HL-60/S4 (cell line): ENCODE measurements at regions not wholly inside any gene's neighbourhood (a gene's known extent, or its start where the extent isn't known, plus 50 kb on each side); places are given as distances from the start of the nearest gene placed in this dataset.
"Not testable (repeated sequence)": the region's sequence is repeated elsewhere in the genome, so short reads cannot be mapped to it uniquely, and the experiment has no call there.

Experiments used
- in situ Hi-C: fragments of 300-500 bp; cut with MboI; formaldehyde crosslinking; loops from 2 replicates; pipeline ENCODE4 v1.14.3; 2022; ENCODE audit warnings: low sequenced_read_pairs

DNA sequence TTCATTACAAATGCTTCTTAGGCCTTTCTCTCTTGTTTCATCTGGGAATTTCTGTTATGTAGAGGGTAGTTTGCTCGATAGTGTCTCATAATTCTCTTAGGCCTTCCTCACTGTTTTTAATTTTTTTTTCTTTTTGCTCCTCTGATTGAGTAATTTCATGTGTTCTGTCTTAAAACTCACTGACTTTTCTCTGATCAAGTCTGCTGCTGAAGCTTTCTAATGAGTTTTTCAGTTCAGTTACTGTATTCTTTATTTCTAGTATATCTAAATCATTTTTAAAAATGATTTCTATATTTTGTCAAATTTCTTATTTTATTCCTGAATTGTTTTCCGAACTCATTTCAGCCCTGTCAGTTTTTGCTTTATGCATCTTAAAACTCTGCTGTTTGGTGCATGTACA is 228.0 kb downstream of the MID1IP1 start:
- in situ Hi-C loops: no loop called here

DNA sequence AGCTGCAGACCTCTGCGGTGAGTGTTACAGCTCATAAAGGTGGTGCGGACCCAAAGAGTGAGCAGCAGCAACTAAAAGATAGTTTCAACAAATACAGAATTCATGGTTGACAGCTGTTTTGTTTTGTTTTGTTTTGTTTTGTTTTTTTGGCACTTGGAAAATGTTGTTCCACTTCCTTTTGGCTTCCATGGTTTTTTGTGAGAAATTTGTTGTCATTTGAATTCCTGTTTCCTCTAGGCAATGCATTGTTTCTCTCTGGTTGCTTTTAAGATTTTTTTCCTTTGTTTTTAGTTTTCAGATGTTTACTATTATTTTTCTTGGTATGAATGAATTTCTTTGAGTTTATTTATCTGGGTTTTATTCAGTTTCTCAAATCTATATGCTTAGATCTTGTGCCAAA is 229.4 kb downstream of the MID1IP1 start:
- in situ Hi-C loops: no loop called here

DNA sequence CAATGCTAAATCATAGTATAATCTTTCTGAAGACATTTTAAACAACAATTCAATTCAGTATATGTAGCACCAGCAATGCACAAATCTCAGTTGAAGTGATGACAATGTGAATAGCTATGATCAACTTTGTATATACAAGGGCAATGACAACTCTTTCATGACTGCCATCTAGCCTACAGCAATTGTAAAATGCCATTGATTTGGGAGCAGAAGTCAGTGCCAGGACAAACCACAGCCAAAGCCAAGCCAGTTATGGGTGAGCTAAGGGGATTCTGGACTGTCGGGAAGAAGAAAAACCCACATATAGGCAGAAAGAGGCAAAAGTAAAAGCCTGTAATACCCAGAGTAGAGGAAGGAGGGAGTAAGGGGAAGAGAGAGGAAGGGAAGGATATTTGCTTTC is 238.6 kb downstream of the MID1IP1 start:
- in situ Hi-C loops: no loop called here

DNA sequence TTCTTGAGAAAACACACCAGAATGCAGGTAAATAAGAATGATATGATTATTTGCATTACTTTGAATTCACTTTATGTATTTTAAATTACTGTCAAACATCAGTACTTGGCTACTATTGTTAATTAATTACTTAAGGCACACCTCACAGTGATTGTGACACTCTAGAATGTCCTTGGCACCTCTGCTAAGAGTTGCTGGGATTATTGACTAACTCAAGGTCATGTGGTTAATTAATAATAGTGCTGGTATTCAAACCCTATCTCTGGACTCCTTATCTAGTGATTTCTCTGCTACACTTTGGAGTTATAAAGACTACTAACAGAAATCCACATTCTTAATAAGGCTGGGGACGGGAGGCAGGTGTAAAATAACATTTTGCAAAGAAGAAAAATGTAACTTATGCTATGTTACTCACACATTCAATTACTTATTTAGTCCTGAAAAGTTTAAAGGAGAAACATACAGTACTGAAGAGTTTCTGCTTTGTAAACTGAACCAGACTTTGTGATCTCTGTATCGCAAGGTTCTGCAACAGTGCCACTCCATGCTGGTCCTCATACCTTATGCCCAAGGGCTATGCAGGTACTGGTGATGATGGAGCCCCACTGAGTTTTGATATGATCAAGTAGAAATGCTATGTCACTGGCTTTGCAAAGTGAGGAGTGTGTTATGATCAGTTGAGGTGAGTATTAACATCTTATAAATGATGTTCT is 242.7 kb downstream of the MID1IP1 start:
- in situ Hi-C loops: no loop called here

DNA sequence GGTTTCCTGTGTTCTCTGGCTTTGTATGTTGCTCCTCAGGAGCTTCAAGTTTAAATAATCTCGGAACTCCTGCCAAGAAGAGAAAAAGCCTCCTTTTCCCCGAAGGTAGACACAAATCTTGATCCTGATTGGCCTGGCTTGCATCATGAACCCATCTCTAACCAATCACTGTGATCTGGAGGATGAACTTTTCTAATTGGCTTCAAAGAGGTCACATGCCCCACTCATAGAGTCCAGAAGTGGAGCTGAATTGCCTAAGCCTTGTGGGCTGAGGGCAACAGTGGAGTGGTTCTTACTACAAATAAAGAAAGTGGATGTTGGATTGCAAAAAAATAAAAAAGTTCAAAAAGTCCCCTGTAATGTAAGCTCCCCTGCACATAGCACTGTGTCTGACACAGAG is 245.9 kb downstream of the MID1IP1 start:
- in situ Hi-C loops: no loop called here

DNA sequence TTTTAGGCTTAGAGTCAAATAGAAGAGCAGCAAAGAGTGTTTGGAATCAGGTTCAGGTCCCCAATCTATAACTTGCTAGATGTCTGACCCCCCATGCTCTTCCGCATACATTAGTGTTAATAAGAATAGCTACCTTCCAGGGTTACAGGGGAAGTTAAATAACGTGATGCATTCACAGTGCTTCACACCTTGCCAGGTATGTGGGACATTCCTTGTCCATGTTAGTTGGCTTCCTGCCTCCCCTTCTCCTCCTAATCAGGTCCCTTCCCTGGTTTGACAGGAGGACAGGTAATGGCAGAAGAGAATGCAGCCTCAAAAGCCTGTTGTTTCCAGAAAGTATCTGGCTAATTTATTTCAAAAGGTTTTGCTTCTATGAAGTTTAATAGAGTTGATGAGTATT is 248.7 kb downstream of the MID1IP1 start:
- in situ Hi-C loops: no loop called here

DNA sequence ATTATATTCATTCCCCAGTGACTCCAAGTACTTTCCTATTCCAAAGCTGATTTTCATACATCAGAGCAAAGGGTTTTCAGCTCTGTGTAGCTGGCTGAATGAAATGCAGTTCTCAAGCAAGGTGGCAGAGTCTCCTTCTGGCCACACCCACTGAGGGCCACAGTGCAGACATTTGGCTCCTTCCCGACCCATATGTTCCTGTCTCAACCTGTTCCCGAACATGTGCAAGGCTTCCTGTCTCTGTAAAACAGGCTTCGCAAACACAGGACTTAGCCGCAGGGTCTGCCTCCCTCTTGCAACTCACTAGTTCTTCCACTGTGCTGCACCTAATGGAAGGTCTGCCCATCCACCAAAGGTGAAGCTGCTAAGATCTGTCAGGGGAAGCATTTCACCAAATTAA is 249.2 kb downstream of the MID1IP1 start:
- in situ Hi-C loops: no loop called here

DNA sequence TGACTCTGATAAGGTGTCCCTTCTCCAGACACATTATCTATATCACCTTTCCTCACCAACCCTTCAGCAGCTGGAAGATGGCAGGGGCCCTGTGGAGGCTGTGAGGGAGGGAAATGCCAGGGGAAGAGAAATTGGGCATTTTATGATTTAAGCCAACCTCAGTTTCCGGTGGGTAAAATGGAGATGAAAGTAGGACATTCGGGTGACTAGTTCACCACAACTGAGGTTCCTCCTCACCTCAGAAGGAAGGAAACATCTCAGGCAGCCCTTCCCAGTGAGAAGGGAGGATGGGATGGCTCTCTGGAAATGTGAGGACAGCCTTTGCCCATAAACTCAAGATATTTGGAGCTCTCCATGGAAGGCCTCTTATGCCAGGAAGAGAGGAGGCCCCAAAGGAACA is 251.5 kb downstream of the MID1IP1 start:
- in situ Hi-C loops: no loop called here

DNA sequence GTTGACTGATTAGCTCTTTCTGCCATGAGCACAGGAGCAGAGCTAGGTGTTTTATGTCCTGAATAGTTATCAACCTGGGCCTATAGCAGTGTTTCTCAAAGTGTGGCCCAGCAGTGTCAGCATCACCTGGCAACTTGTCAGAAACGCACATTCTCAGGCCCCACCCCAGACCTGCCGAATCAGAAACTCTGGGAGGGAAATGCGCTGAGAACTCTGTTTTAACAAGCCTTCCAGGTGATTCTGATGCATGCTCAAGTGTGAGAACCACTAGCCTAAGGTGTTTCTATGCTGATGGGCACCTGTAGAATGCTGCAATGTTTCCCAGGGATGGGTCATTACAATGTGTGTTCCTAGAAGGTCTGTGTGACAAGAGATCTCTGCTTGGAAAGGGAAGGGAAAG is 257.5 kb downstream of the MID1IP1 start:
- in situ Hi-C loops: no loop called here

DNA sequence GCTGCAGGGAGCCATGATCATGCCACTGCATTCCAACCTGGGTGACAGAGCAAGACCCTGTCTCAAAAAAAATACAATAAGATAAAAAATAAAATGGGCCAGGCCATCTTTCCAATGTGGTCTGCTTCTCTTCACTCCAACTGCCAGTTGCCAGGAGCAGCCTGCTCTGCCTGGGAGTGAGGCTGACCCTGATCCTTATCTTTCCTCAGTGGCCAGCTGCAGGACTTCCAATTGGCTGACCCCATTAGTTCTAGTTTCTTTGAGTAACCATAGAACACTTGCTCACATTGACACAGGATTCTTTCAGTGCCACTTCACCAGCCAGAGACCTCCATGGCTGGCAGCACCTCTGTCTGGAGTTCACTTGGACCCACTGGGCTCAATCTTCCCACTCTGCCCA is 258.6 kb downstream of the MID1IP1 start:
- in situ Hi-C loops: no loop called here

DNA sequence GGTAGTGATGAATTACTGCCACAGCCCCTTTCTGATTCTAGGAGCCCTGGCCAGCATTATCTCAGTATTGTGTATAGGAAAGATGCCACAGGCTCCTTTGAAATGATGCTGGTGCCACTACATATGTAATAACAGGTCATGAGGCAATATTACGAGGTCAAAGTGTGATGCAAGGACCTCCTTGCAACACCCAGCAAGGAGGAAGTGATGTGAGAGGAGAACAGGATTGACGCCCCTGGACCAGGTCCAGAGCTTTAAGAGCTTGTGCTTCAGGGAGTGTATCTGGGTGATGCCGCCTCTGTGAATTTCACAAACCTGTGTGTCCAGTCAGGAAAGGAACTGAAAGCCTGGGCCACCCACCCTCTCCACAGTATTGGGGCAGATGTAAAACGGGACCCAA is 261.8 kb downstream of the MID1IP1 start:
- in situ Hi-C loops: no loop called here

DNA sequence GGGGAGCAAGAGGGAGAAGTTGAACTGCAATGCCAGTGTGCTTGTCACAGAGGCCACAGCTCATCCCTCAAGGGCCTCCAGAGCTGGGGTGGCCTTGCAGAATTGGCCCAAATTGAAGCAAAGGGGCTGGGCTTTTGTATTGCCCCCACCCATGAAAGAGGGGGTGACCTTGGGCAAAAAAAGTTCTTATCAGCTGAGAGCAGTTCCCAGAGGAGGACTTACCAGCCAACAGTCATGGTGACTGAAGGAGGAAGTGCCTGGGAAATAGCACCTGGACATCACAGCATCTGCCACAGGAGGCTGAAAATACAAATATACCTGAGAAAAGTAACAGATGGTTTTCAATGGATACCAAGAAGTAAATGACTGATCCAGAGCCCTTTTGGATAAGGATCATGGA is 262.4 kb downstream of the MID1IP1 start:
- in situ Hi-C loops: no loop called here

DNA sequence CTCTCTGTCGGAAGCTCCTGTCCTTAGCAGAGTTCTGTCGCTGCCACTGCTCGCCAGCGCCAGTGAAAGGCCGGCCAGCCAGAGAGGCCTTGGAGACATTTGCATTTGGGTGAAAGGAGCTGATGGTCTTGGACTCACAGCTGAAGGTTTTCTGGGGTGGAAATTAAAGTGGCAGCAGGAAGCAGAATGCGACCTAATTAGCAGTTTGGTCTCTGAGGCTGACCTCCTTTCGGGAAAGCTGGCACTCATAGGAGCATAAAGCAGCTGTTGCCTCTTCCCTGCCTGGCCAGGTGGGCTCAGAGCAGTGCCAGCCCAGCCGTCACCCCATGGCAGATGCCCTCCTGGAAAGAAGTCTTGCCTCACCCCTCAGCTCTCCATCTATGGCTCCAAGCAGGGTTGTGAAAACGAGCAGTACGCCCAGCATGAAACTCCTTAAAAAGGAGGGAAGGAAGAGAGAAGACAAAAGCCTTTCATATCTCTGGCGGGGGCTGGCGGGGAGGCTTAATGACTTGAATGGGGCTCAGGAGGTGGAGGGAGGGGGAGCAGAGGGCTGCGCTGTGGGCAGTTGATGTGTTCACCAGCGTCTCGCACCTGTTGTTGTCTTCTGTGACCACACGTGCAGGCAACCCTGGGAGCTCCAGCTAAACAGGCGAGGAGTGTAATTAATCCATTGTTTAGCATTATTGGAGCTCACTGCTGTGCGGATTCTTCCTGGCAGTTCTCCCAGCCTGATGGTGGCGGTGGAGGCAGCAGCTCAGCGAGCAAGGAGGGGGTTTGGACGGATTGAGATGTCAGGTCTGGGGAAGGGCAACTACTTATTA is 264.0 kb downstream of the MID1IP1 start:
- in situ Hi-C loops: no loop called here

DNA sequence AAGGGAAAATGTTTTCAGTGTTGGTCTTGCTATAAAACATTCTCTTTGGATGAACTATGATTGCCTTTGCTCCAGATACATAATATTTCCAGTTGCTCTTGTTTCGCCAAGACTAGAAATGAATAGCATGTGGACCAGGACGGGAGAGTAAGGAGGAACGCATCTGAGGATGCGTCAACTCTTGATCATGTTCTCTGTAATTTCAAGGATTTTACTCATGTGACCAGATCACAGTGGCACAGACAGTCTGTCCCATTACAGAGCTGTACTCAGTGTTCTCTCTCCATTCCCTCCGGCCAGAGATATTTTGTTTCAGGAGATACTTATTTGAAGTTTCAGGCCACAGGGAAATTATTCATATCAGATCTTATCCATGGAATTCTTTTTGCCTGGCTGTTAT is 266.6 kb downstream of the MID1IP1 start:
- in situ Hi-C loops: no loop called here

DNA sequence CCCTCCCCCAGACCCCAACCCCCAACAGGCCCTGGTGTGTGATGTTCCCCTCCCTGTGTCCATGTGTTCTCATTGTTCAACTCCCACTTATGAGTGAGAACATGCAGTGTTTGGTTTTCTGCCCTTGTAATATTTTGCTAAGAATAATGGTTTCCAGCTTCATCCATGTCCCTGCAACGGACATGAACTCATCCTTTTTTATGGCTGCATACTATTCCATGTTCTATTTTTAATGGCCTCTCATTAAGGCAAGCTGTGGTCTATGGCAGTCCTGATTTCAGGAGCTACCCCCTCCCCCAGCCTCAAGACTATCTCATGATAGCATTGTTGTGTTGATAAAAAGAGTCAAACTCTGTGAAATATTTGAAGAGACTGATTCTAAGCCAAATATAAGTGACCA is 267.4 kb downstream of the MID1IP1 start:
- in situ Hi-C loops: not testable (repeated sequence)

DNA sequence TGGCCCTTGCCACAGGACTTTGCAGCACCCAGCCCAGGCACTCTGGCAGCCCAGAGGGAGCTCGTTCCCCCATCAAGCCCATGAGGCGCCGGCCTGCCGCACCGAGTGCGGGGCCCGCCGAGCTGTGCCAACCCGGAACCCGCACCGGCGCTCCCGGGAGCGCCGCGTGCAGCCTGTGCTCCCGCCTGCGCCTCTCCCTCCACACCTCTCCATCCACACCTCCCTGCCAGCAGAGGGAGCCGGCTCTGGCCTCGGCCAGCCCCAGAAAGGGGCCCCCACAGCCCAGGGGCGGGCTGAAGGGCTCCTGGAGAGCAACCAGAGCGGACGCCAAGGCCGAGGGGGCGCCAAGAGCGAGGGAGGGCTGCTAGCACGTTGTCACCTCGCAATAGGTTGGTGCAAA is 268.8 kb downstream of the MID1IP1 start:
- in situ Hi-C loops: no loop called here

DNA sequence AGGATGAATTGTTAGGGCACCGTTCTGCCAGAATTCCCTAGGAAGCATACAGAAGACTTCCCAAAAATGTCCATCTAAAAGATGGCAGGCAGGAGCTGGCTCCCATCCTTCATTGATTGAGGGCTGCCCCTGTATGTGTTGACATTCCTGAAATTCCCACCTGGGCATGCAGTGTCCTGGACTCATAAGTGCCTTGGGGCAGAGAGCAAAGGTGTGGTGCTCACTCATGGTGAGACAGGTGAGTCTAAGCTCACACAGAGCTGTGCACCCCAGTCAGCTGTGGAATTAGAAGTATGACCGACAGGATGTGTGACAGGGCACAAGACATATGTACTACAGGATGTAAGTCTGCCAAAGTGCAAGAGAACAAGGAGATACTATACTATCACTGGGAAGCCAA is 271.9 kb downstream of the MID1IP1 start:
- in situ Hi-C loops: no loop called here

DNA sequence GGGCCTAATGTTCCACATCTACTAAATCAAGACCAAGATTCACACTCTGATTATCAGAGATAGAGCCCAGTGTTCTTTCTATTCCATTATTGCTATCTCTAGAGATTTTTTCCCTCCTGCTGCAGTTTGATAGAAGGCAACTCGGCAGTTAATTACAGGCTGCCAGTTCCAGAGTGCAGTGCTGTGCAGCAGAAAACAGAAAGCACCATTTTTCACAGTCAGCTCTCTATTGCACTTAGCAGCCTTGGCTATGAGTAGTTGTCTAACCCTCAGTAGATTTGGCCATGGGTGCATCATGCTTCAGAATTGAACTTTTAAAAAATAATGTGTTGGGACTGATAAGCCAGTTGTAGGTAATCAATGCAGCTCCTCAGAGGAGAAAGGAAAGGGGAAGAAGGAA is 295.3 kb downstream of the MID1IP1 start:
- in situ Hi-C loops: no loop called here

DNA sequence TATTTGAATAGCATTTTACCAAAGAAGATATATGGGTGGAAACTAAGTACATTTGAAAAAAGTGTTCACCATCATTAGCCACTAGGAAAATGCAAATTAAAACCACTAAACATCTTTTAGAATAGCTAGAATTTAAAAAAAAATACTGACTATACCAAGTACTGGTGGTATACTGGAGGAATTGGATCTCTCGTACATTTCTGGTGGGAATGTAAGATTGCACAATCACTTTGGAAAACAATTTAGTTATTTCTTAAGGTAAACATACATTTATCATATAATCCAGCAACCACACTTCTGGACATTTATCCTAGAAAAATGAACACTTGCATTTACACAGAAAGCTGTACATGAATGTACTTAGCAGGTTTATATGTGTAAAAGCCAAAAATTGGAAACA is 303.5 kb downstream of the MID1IP1 start:
- in situ Hi-C loops: no loop called here

DNA sequence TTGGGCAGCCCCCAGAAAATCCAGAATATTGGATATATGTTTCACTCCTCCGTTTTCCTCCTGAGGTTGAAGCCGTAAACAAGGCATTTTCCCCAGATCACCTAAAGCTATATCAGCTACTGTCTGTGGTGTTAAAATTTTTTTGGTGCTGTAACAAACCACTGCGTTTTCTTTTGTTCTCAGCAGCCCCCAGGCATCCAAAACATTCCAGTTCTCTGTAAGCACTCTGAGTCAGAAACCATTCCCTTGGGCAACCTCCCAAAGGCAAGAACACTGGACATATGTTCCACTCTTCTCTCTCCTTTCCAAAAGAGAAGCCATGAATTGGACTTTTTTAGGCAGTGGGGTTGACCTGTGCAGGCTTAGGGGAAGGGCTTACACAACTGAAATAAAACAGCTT is 310.9 kb downstream of the MID1IP1 start:
- in situ Hi-C loops: no loop called here

DNA sequence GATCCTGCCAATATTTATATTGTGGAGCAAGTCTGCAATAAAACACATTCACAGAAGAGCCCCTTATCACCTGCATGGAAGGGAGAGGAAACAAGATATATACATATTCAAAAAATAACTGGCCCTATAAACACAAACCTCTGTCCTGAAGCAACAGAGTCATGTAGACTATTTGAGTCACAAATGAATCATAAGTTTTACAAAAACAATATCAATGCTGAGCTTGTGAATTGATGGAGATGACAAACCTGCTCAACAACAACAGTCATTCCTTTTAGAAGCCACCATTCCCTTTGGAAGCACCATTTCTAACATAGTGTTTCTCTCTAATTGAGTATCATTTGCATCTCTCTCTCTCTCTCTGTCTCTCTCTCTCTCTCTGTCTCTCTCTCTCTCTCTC is 313.9 kb downstream of the MID1IP1 start:
- in situ Hi-C loops: no loop called here

DNA sequence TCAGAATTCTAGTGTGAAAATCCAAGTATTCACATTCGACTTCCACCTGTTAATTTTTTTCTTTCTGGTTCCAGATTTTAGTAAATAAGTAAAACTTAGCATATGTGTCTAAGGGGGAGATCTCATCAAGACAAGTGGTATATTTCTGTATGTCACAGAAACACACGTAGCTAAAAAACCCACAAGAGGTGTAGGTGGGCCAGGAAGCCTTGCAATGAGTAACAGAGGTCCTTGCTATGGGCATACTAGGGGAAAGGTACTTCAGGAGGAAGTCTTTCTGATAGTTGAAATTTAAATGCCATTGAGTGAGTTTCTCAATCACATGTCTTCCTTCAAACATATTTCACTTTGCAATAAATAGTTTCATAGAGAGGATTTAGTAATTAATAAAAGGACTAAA is 315.8 kb downstream of the MID1IP1 start:
- in situ Hi-C loops: no loop called here

DNA sequence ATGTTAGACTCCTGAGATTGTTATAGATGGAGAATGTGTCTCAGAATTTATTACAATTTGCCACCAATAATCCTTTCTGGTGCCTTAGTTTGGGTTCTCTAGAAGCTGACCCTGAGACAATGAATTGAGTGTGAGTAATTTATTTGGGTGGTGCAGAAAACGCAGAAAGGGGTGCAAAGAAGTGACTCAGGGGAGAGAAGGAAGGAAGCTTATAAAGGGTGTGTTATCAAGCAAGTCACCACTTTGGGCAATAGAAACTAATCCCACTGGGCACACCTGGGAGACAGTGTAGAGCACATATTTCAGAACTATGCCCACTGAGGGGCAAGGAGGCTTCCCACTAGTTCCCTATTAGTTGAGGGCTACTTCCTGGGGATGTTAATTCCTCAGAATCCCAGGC is 320.6 kb downstream of the MID1IP1 start:
- in situ Hi-C loops: no loop called here
